Neural progenitor cell (in vitro differentiated cells): ENCODE measurements at regions not wholly inside any gene's neighbourhood (a gene's known extent, or its start where the extent isn't known, plus 50 kb on each side); places are given as distances from the start of the nearest gene placed in this dataset.

Source experiments
- DNase-seq: peaks from one replicate; pipeline ENCODE4 v3.0.0-alpha.2; 2016; ENCODE audit warnings: low spot score
- H2AFZ ChIP-seq: fragments of 200-600 bp; sonication (generic); replicated peaks from 2 replicates; pipeline ENCODE4 v1.6.1; 2016; ENCODE audit warnings: antibody characterized with exemption
- H3F3A ChIP-seq: fragments of 200-600 bp; sonication (generic); 2 replicates; pipeline ENCODE4 v1.6.1; 2016; ENCODE audit warnings: antibody characterized with exemption, low read depth
- H3K27ac ChIP-seq: fragments of 200-600 bp; sonication (generic); 2 replicates; pipeline ENCODE4 v1.5.1; 2016; ENCODE audit warnings: mild to moderate bottlenecking
- H3K27me3 ChIP-seq: fragments of 200-600 bp; sonication (generic); 2 replicates; pipeline ENCODE4 v1.6.1; 2016; ENCODE audit warnings: mild to moderate bottlenecking, moderate library complexity
- H3K36me3 ChIP-seq: fragments of 200-600 bp; sonication (generic); 2 replicates; pipeline ENCODE4 v1.5.1; 2016
- H3K4me1 ChIP-seq: fragments of 200-600 bp; sonication (generic); 2 replicates; pipeline ENCODE4 v1.6.1; 2016; ENCODE audit warnings: mixed run types
- H3K4me2 ChIP-seq: fragments of 200-600 bp; sonication (generic); 2 replicates; pipeline ENCODE4 v1.6.1; 2016
- H3K4me3 ChIP-seq: fragments of 200-600 bp; sonication (generic); 2 replicates; pipeline ENCODE4 v1.5.1; 2016
- H3K79me2 ChIP-seq: fragments of 200-600 bp; sonication (generic); 2 replicates; pipeline ENCODE4 v1.6.1; 2016; ENCODE audit warnings: low read depth
- H3K9ac ChIP-seq: fragments of 200-600 bp; sonication (generic); 2 replicates; pipeline ENCODE4 v1.6.1; 2016
- H3K9me3 ChIP-seq: fragments of 200-600 bp; sonication (generic); 2 replicates; pipeline ENCODE4 v1.5.1; 2016; ENCODE audit warnings: low read depth
- H4K20me1 ChIP-seq: fragments of 200-600 bp; sonication (generic); 2 replicates; pipeline ENCODE4 v1.6.1; 2016; ENCODE audit warnings: low read depth
- H3K27ac Mint-ChIP-seq: 3 replicates; pipeline ENCODE4 v1.8.0; 2021; ENCODE audit warnings: mixed read lengths
- H3K27me3 Mint-ChIP-seq: 2 replicates; pipeline ENCODE4 v1.8.0; 2022; ENCODE audit warnings: low read depth, mild to moderate bottlenecking, inconsistent platforms, moderate library complexity, mixed read lengths; ENCODE audit not compliant: insufficient read depth
- H3K36me3 Mint-ChIP-seq: 3 replicates; pipeline ENCODE4 v1.8.0; 2021; ENCODE audit warnings: mixed read lengths
- H3K4me1 Mint-ChIP-seq: 3 replicates; pipeline ENCODE4 v1.8.0; 2021; ENCODE audit warnings: mixed read lengths
- H3K4me3 Mint-ChIP-seq: 3 replicates; pipeline ENCODE4 v1.8.0; 2021; ENCODE audit warnings: mild to moderate bottlenecking, moderate library complexity, mixed read lengths
- H3K9me3 Mint-ChIP-seq: 3 replicates; pipeline ENCODE4 v1.8.0; 2020; ENCODE audit warnings: mixed read lengths
- EZH2 ChIP-seq: fragments of 200-600 bp; sonication (generic); IDR thresholded peaks from 2 replicates; pipeline ENCODE4 v1.6.1; 2017; ENCODE audit warnings: antibody characterized with exemption, mild to moderate bottlenecking, moderate library complexity
- EZH2phosphoT487 ChIP-seq: fragments of 200-600 bp; sonication (generic); IDR thresholded peaks from 2 replicates; pipeline ENCODE4 v1.6.1; 2017; ENCODE audit warnings: antibody characterized with exemption
- TF ChIP-seq, protein P1 (sequence below): fragments of 200-600 bp; sonication (generic); IDR thresholded peaks from 2 replicates; pipeline ENCODE4 v1.5.1; 2017; ENCODE audit warnings: antibody characterized with exemption, mild to moderate bottlenecking

DNA sequence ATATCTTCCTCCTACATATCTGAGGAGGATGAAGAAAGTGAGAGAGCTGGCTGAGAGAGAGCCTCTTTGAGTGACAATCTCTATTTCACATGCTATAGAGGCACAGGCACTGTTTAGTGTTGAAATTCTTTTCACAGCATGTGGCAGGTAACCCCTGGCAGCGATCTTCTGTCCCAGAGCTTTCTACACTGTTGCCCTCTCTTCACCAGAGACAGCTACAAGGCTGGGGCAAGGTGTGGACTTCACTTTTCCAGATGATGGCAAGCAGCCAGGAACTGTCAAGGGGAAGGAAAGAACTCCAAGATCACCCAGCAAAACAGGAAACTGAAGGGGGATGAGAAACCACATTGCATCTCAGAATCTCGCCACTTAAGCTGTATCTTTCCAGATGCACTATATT lies 205.2 kb downstream of the CAAP1 start:
- no peaks in the 10 kb centered on the region for H3K36me3 Mint-ChIP-seq
- TF ChIP-seq EZH2: no peak
- TF ChIP-seq EZH2phosphoT487: no peak
- TF ChIP-seq, protein P1, sequence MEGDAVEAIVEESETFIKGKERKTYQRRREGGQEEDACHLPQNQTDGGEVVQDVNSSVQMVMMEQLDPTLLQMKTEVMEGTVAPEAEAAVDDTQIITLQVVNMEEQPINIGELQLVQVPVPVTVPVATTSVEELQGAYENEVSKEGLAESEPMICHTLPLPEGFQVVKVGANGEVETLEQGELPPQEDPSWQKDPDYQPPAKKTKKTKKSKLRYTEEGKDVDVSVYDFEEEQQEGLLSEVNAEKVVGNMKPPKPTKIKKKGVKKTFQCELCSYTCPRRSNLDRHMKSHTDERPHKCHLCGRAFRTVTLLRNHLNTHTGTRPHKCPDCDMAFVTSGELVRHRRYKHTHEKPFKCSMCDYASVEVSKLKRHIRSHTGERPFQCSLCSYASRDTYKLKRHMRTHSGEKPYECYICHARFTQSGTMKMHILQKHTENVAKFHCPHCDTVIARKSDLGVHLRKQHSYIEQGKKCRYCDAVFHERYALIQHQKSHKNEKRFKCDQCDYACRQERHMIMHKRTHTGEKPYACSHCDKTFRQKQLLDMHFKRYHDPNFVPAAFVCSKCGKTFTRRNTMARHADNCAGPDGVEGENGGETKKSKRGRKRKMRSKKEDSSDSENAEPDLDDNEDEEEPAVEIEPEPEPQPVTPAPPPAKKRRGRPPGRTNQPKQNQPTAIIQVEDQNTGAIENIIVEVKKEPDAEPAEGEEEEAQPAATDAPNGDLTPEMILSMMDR: no peak
- H3K4me3 Mint-ChIP-seq: no peak overlapping the region
- no peak overlapping the region for H3K27ac ChIP-seq
- DNase-seq: no peak
- peaks cover 6% of the 10 kb centered on the region for H3K4me1 ChIP-seq
- no peaks in the 10 kb centered on the region for H3K27me3 ChIP-seq
- no peak overlapping the region for H3K4me3 ChIP-seq
- H3K9me3 Mint-ChIP-seq: no peaks in the 10 kb centered on the region
- H3K27ac Mint-ChIP-seq: no peak overlapping the region
- H2AFZ ChIP-seq: peak overlapping the region; percentile 55
- H3K27me3 Mint-ChIP-seq: no peaks in the 10 kb centered on the region
- no peaks in the 10 kb centered on the region for H3F3A ChIP-seq
- H3K79me2 ChIP-seq: no peaks in the 10 kb centered on the region
- no peaks in the 10 kb centered on the region for H3K9me3 ChIP-seq
- no peak overlapping the region for H3K9ac ChIP-seq
- peaks cover 45% of the 10 kb centered on the region for H3K4me1 Mint-ChIP-seq
- H3K36me3 ChIP-seq: no peaks in the 10 kb centered on the region
- no peaks in the 10 kb centered on the region for H4K20me1 ChIP-seq
- H3K4me2 ChIP-seq: no peak overlapping the region

DNA sequence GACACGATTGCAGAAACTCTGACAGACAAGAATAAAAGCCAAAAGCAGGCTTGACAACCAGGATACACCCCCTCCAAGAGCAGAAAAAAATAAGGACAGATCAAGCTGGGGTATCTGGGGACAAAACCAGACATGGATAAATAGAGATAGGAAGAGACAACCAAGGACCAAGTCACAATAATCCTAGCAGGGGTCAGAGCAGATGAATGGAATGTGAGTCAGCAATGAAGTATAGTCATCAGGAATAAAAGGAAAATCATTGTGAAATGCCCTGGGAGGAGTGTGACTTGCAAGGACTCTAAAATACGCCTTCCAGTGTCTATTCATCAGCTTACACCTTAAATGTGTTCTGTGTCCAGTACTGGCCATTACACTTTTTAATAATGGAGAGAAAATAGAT lies 206.8 kb downstream of the CAAP1 start:
- Mint-ChIP-seq H3K27ac (no peak overlapping the region), H3K4me1 (peaks cover 45% of the 10 kb centered on the region), H3K27me3 (no peaks in the 10 kb centered on the region), H3K36me3 (no peaks in the 10 kb centered on the region), H3K4me3 (no peak overlapping the region), H3K9me3 (no peaks in the 10 kb centered on the region)
- Histone ChIP-seq H3K9ac (no peak overlapping the region), H3K36me3 (no peaks in the 10 kb centered on the region), H4K20me1 (no peaks in the 10 kb centered on the region), H3F3A (no peaks in the 10 kb centered on the region), H3K27me3 (no peaks in the 10 kb centered on the region), H3K79me2 (no peaks in the 10 kb centered on the region), H2AFZ (no peak overlapping the region), H3K9me3 (no peaks in the 10 kb centered on the region), H3K4me1 (peaks cover 6% of the 10 kb centered on the region), H3K4me3 (no peak overlapping the region), H3K27ac (no peak overlapping the region), H3K4me2 (no peak overlapping the region)
- DNase-seq: no peak
- TF ChIP-seq EZH2phosphoT487: no peak
- TF ChIP-seq, protein P1: no peak
- no peak for TF ChIP-seq EZH2

DNA sequence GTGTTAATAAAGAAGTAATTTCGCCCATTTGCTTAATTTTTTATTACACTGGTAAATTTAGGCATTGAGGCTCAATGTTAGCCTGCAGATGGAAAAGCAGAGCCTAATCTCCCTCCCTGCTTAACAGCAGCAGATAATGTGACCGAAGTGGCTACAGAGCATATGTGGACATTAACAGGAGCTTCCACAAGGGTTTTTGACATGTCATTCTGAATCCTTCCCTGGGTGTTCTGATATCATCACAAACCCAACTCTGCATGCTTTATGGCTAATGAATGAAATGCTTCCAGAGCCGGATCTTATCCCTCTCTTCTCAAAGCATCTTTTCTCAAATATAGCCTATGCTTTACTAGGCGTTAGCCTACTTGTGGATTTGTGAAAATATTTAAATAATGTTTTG lies 208.6 kb downstream of the CAAP1 start:
- no peaks in the 10 kb centered on the region for H4K20me1 ChIP-seq
- Mint-ChIP-seq H3K27ac (no peak overlapping the region), H3K27me3 (peaks cover 2% of the 10 kb centered on the region), H3K4me1 (peaks cover 48% of the 10 kb centered on the region), H3K9me3 (no peaks in the 10 kb centered on the region), H3K36me3 (no peaks in the 10 kb centered on the region), H3K4me3 (no peak overlapping the region)
- H3K27me3 ChIP-seq: no peaks in the 10 kb centered on the region
- peaks cover 17% of the 10 kb centered on the region for H3K4me1 ChIP-seq
- no peaks in the 10 kb centered on the region for H3F3A ChIP-seq
- DNase-seq: no peak
- no peak overlapping the region for H3K4me2 ChIP-seq
- H3K27ac ChIP-seq: no peak overlapping the region
- TF ChIP-seq EZH2 (no peak), EZH2phosphoT487 (no peak)
- TF ChIP-seq, protein P1: no peak
- H2AFZ ChIP-seq: no peak overlapping the region
- H3K4me3 ChIP-seq: no peak overlapping the region
- no peaks in the 10 kb centered on the region for H3K9me3 ChIP-seq
- H3K9ac ChIP-seq: no peak overlapping the region
- H3K36me3 ChIP-seq: no peaks in the 10 kb centered on the region
- no peaks in the 10 kb centered on the region for H3K79me2 ChIP-seq
